GM21786 (cell line): ENCODE measurements at regions not wholly inside any gene's neighbourhood (a gene's known extent, or its start where the extent isn't known, plus 50 kb on each side); places are given as distances from the start of the nearest gene placed in this dataset.

ENCODE experiments used
- ATAC-seq: cut with Tn5 transposase; IDR thresholded peaks from one replicate; pipeline ENCODE4 v1.9.1; 2021; ENCODE audit not compliant: unreplicated experiment

- no peak for ATAC-seq
Observed at GRCh38 chr12:132426349-132427173, 63.4 kb upstream of the FBRSL1 start.

- ATAC-seq, result no peak
Observed at GRCh38 chr12:132424811-132425210, 65.1 kb upstream of the FBRSL1 start.

- no peak for ATAC-seq
Observed at GRCh38 chr12:132423820-132424645, 65.9 kb upstream of the FBRSL1 start.

GRCh38 chr12:132423251-132423819 is 66.6 kb upstream of the FBRSL1 start:
- no peak for ATAC-seq

- no peak for ATAC-seq
Observed at GRCh38 chr12:132422381-132423043, 67.4 kb upstream of the FBRSL1 start.

- ATAC-seq, result no peak
Observed at GRCh38 chr12:132422040-132422380, 67.9 kb upstream of the FBRSL1 start.

- ATAC-seq, result no peak
Observed at GRCh38 chr12:132419631-132420246, 70.2 kb upstream of the FBRSL1 start.

- no peak for ATAC-seq
Observed at GRCh38 chr12:132418393-132418925, 71.5 kb upstream of the FBRSL1 start.

GRCh38 chr12:132417741-132418140 is 72.2 kb upstream of the FBRSL1 start:
- ATAC-seq, result no peak

GRCh38 chr12:132416827-132417226 is 73.1 kb upstream of the FBRSL1 start:
- no peak for ATAC-seq

GRCh38 chr12:132416121-132416673 is 73.8 kb upstream of the FBRSL1 start:
- ATAC-seq, result no peak

- no peak for ATAC-seq
Observed at GRCh38 chr12:132415327-132416120, 74.4 kb upstream of the FBRSL1 start.

GRCh38 chr12:132414634-132415326 is 75.2 kb upstream of the FBRSL1 start:
- ATAC-seq, result peak; percentile 79

GRCh38 chr12:132413931-132414588 is 75.9 kb upstream of the FBRSL1 start:
- ATAC-seq, result no peak

GRCh38 chr12:132411457-132411856 is 78.5 kb upstream of the FBRSL1 start:
- ATAC-seq, result no peak

- ATAC-seq, result no peak
Observed at GRCh38 chr12:132410849-132411248, 79.1 kb upstream of the FBRSL1 start.

GRCh38 chr12:132410296-132410625 is 79.7 kb upstream of the FBRSL1 start:
- ATAC-seq, result no peak

GRCh38 chr12:132409495-132410295 is 80.3 kb upstream of the FBRSL1 start:
- ATAC-seq, result no peak
